OCI-LY1 (cell line): ENCODE measurements at regions not wholly inside any gene's neighbourhood (a gene's known extent, or its start where the extent isn't known, plus 50 kb on each side); places are given as distances from the start of the nearest gene placed in this dataset.

Source experiments
- H2AFZ ChIP-seq: fragments of 200-600 bp; sonication (generic), shearing (Covaris generic); 2 replicates; pipeline ENCODE4 v1.6.0; 2014; ENCODE audit warnings: antibody characterized with exemption, mild to moderate bottlenecking, low read length
- H3F3A ChIP-seq: fragments of 200-600 bp; sonication (generic), shearing (Covaris generic); 2 replicates; pipeline ENCODE4 v1.6.0; 2014; ENCODE audit warnings: mild to moderate bottlenecking, antibody characterized with exemption, low read length, moderate library complexity; ENCODE audit not compliant: insufficient read depth
- H3K27ac ChIP-seq: fragments of 200-600 bp; sonication (generic); 2 replicates; pipeline ENCODE4 v1.5.1; 2014; ENCODE audit warnings: low read length, mixed run types, mild to moderate bottlenecking, low read depth; ENCODE audit not compliant: poor library complexity, severe bottlenecking
- H3K27me3 ChIP-seq: fragments of 200-600 bp; sonication (generic); 2 replicates; pipeline ENCODE4 v1.6.0; 2014; ENCODE audit warnings: antibody characterized with exemption, mild to moderate bottlenecking, low read length, moderate library complexity; ENCODE audit not compliant: insufficient read depth
- H3K36me3 ChIP-seq: fragments of 200-600 bp; sonication (generic); 2 replicates; pipeline ENCODE4 v1.6.1; 2014; ENCODE audit warnings: mild to moderate bottlenecking, antibody characterized with exemption, low read length, moderate library complexity, mixed read lengths; ENCODE audit not compliant: insufficient read depth
- H3K4me1 ChIP-seq: fragments of 200-600 bp; sonication (generic); 2 replicates; pipeline ENCODE4 v1.5.1; 2014; ENCODE audit warnings: mild to moderate bottlenecking, low read length, moderate library complexity; ENCODE audit not compliant: insufficient read depth, severe bottlenecking
- H3K4me2 ChIP-seq: fragments of 200-600 bp; sonication (generic), shearing (Covaris generic); 2 replicates; pipeline ENCODE4 v1.6.1; 2014; ENCODE audit warnings: low read length
- H3K4me3 ChIP-seq: fragments of 200-600 bp; sonication (generic); 2 replicates; pipeline ENCODE4 v1.5.1; 2014; ENCODE audit warnings: low read length, low read depth, mild to moderate bottlenecking, mixed read lengths; ENCODE audit not compliant: poor library complexity, severe bottlenecking
- H3K79me2 ChIP-seq: fragments of 200-600 bp; shearing (Covaris generic); 2 replicates; pipeline ENCODE4 v1.6.1; 2016; ENCODE audit warnings: mixed run types, low read length, mixed read lengths; ENCODE audit not compliant: insufficient read depth
- H3K9ac ChIP-seq: fragments of 200-600 bp; sonication (generic), shearing (Covaris generic); 2 replicates; pipeline ENCODE4 v1.6.1; 2014; ENCODE audit warnings: mild to moderate bottlenecking, low read length, mixed read lengths
- H3K9me2 ChIP-seq: fragments of 200-600 bp; sonication (generic), shearing (Covaris generic); 2 replicates; pipeline ENCODE4 v1.6.1; 2014; ENCODE audit warnings: low read depth, mild to moderate bottlenecking, low read length, mixed read lengths
- H3K9me3 ChIP-seq: fragments of 200-600 bp; shearing (Covaris generic); 2 replicates; pipeline ENCODE4 v1.6.1; 2014; ENCODE audit warnings: low read length, mixed read lengths
- H4K20me1 ChIP-seq: fragments of 200-600 bp; sonication (generic), shearing (Covaris generic); 2 replicates; pipeline ENCODE4 v1.6.0; 2016; ENCODE audit warnings: mild to moderate bottlenecking, low read length; ENCODE audit not compliant: insufficient read depth
- CTCF ChIP-seq: fragments of 200-600 bp; sonication (generic), shearing (Covaris generic); IDR thresholded peaks from 2 replicates; pipeline ENCODE4 v1.5.1; 2017; ENCODE audit warnings: mild to moderate bottlenecking, antibody characterized with exemption, low read length, moderate library complexity, mixed read lengths
- EZH2 ChIP-seq: fragments of 200-600 bp; sonication (generic), shearing (Covaris generic); IDR thresholded peaks from 2 replicates; pipeline ENCODE4 v1.8.0; 2017; ENCODE audit warnings: borderline replicate concordance, mixed run types, mild to moderate bottlenecking, antibody characterized with exemption, low read length, moderate library complexity, mixed read lengths

DNA sequence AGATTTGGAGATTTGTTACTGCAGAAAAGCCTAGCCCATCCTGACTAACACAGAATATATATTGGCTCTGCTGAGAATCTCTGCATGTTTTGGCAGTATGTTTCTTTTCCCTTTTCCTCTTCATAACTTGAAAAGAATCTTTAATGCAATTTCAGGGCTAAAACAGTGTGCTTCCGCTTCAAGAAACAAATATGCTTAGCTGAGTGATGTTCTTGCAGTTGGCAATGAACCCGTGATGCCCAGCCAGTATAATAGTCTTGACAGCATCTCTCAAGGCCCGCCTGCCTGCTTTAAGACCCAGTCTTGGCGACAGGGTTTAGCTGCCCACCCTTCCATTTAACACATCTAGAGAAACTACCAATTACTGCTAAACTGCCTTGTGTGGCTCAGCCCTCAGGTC lies 184.5 kb downstream of the INO80D start:
- H3K27ac ChIP-seq = no peak overlapping the region
- H3K4me3 ChIP-seq = no peak overlapping the region
- no peaks in the 10 kb centered on the region for H3K9me2 ChIP-seq
- peaks cover 3% of the 10 kb centered on the region; the same call in 1 of the 2 replicates for H3K27me3 ChIP-seq
- H4K20me1 ChIP-seq = no peaks in the 10 kb centered on the region
- no peaks in the 10 kb centered on the region for H3K4me1 ChIP-seq
- H3K79me2 ChIP-seq = no peaks in the 10 kb centered on the region
- TF ChIP-seq EZH2 (no peak), CTCF (no peak)
- H3K9ac ChIP-seq = no peak overlapping the region
- H3K4me2 ChIP-seq = no peak overlapping the region
- no peaks in the 10 kb centered on the region for H3K36me3 ChIP-seq
- H3K9me3 ChIP-seq = no peaks in the 10 kb centered on the region
- no peak overlapping the region for H2AFZ ChIP-seq
- no peaks in the 10 kb centered on the region for H3F3A ChIP-seq

DNA sequence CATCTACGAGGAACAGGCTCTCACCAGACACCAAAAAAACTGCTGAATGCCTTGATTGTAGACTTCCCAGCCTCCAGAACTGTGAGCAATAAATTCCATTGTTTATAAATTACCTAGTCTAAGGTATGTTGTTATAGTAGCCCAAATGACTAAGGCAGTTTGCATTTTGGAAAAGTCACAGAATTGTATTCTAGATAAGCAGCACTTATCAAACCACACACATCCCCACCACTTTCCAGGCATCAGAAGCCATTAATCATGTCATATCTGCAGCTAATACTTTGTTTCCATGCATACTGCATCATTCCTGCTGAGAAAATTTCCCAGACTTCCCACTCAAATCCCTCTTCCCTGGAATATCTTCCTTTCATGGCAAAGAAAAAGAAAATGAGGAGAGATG lies 187.2 kb downstream of the INO80D start:
- Histone ChIP-seq H3K36me3 (no peaks in the 10 kb centered on the region), H3K27me3 (no peaks in the 10 kb centered on the region; the same call in 1 of the 2 replicates), H3F3A (no peaks in the 10 kb centered on the region), H4K20me1 (no peaks in the 10 kb centered on the region), H3K9ac (no peak overlapping the region), H3K4me3 (no peak overlapping the region), H3K27ac (no peak overlapping the region), H3K9me3 (no peaks in the 10 kb centered on the region), H3K4me2 (no peak overlapping the region), H3K79me2 (no peaks in the 10 kb centered on the region), H3K4me1 (no peaks in the 10 kb centered on the region), H2AFZ (no peak overlapping the region), H3K9me2 (no peaks in the 10 kb centered on the region)
- TF ChIP-seq EZH2 (no peak), CTCF (no peak)

DNA sequence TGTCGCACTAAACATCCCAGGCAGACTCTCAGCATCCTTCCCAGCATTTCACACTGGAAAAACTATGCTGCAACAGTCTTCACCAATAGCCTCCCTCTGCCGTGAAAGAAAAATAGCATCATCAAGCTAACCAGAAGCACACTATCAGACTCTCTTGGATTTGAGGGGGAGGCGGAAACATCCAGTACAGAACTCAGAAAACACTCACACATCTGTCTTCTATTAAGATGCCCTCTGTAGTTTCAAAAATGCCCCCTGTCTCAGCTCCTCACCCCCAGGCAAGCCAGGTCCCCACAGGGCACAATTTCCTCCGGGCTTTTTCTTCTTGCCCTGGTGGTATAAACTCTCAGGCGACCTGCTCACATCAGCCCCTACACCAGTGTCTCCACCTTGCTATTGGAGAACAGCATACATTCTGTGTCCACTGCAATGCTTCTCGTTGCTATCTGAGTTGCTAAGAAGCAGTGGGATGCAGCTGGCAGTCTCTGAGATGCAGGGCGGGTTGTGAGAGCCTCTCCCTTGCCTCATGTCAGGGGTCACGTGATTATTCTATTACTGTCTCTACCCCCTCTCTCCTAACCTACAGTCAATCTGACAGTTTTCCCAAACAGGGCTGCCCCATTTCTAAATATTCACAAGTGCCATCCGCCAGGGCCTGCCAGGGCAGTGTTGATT lies 189.9 kb downstream of the INO80D start:
- Histone ChIP-seq H3K27ac (no peak overlapping the region), H3K36me3 (no peaks in the 10 kb centered on the region), H4K20me1 (no peaks in the 10 kb centered on the region), H3K9me3 (no peaks in the 10 kb centered on the region), H3K4me1 (no peaks in the 10 kb centered on the region), H3K9ac (no peak overlapping the region), H3F3A (no peaks in the 10 kb centered on the region), H3K4me2 (no peak overlapping the region), H3K79me2 (no peaks in the 10 kb centered on the region), H3K9me2 (no peaks in the 10 kb centered on the region), H2AFZ (no peak overlapping the region), H3K27me3 (no peaks in the 10 kb centered on the region; the same call in 1 of the 2 replicates), H3K4me3 (no peak overlapping the region)
- no peak for TF ChIP-seq CTCF
- TF ChIP-seq EZH2 = no peak
